Globus pallidus (tissue), 1 donor: ENCODE measurements at regions not wholly inside any gene's neighbourhood (a gene's known extent, or its start where the extent isn't known, plus 50 kb on each side); places are given as distances from the start of the nearest gene placed in this dataset.
"Not testable (repeated sequence)": the region's sequence is repeated elsewhere in the genome, so short reads cannot be mapped to it uniquely, and the experiment has no call there.

Experiments
- DNase-seq: peaks from one replicate; pipeline ENCODE4 v3.0.0-alpha.2; 2015; ENCODE audit warnings: low spot score

- no peak for DNase-seq
Measured at GRCh38 chr16:5761592-5761991, 664.0 kb upstream of the EEF2KMT start.

GRCh38 chr16:5758281-5758680 lies 660.7 kb upstream of the EEF2KMT start:
- DNase-seq = no peak

GRCh38 chr16:5756969-5757368 lies 659.4 kb upstream of the EEF2KMT start:
- DNase-seq = no peak

GRCh38 chr16:5753381-5753780 lies 655.8 kb upstream of the EEF2KMT start:
- DNase-seq = no peak

- DNase-seq = no peak
Measured at GRCh38 chr16:5751216-5751615, 653.6 kb upstream of the EEF2KMT start.

GRCh38 chr16:5750439-5750838 lies 652.8 kb upstream of the EEF2KMT start:
- not testable (repeated sequence) for DNase-seq

GRCh38 chr16:5738586-5738985 lies 641.0 kb upstream of the EEF2KMT start:
- no peak for DNase-seq

GRCh38 chr16:5736209-5736930 lies 638.8 kb upstream of the EEF2KMT start:
- DNase-seq = no peak

- no peak for DNase-seq
Measured at GRCh38 chr16:5735444-5735843, 637.8 kb upstream of the EEF2KMT start.

GRCh38 chr16:5730783-5731182 lies 633.2 kb upstream of the EEF2KMT start:
- DNase-seq = no peak

- no peak for DNase-seq
Measured at GRCh38 chr16:5722116-5722619, 624.6 kb upstream of the EEF2KMT start.

- no peak for DNase-seq
Measured at GRCh38 chr16:5715155-5715554, 617.6 kb upstream of the EEF2KMT start.

- no peak for DNase-seq
Measured at GRCh38 chr16:5709889-5710288, 612.3 kb upstream of the EEF2KMT start.

GRCh38 chr16:5706211-5706610 lies 608.6 kb upstream of the EEF2KMT start:
- DNase-seq = no peak

- no peak for DNase-seq
Measured at GRCh38 chr16:5704271-5704670, 606.7 kb upstream of the EEF2KMT start.

GRCh38 chr16:5693426-5693825 lies 595.8 kb upstream of the EEF2KMT start:
- no peak for DNase-seq

- DNase-seq = no peak
Measured at GRCh38 chr16:5681966-5682365, 584.4 kb upstream of the EEF2KMT start.

GRCh38 chr16:5678371-5678770 lies 580.8 kb upstream of the EEF2KMT start:
- DNase-seq = no peak

- DNase-seq = no peak
Measured at GRCh38 chr16:5671421-5671820, 573.8 kb upstream of the EEF2KMT start.

- DNase-seq = no peak
Measured at GRCh38 chr16:5670198-5670597, 572.6 kb upstream of the EEF2KMT start.

GRCh38 chr16:5668553-5668952 lies 571.0 kb upstream of the EEF2KMT start:
- no peak for DNase-seq

- no peak for DNase-seq
Measured at GRCh38 chr16:5665834-5666233, 568.2 kb upstream of the EEF2KMT start.

GRCh38 chr16:5653789-5654188 lies 556.2 kb upstream of the EEF2KMT start:
- DNase-seq = no peak

- no peak for DNase-seq
Measured at GRCh38 chr16:5653041-5653440, 555.4 kb upstream of the EEF2KMT start.
